NCI-H146 treated with DMSO at 0.1 percent for 48 hours (cell line): ENCODE measurements at regions not wholly inside any gene's neighbourhood (a gene's known extent, or its start where the extent isn't known, plus 50 kb on each side); places are given as distances from the start of the nearest gene placed in this dataset.
"Not testable (repeated sequence)": the region's sequence is repeated elsewhere in the genome, so short reads cannot be mapped to it uniquely, and the experiment has no call there.

Experiments
- DNase-seq: peaks from one replicate; lab custom pipeline; 2025; ENCODE audit not compliant: unreplicated experiment; lab: John Stamatoyannopoulos, UW

- DNase-seq, result no peak
Observed at GRCh38 chr9:28073270-28073669, 500.0 kb upstream of the C9orf72 start.

GRCh38 chr9:28079677-28080076, 506.4 kb upstream of the C9orf72 start:
- DNase-seq, result no peak

- DNase-seq, result no peak
Observed at GRCh38 chr9:28082671-28083070, 509.4 kb upstream of the C9orf72 start.

- DNase-seq, result no peak
Observed at GRCh38 chr9:28086881-28087280, 513.6 kb upstream of the C9orf72 start.

- DNase-seq, result peak; percentile 51
Observed at GRCh38 chr9:28092981-28093936, 520.0 kb upstream of the C9orf72 start.

GRCh38 chr9:28101509-28101908, 528.2 kb upstream of the C9orf72 start:
- DNase-seq, result no peak

GRCh38 chr9:28105001-28105400, 531.7 kb upstream of the C9orf72 start:
- no peak for DNase-seq

- peak; percentile 99 for DNase-seq
Observed at GRCh38 chr9:28120184-28120583, 546.9 kb upstream of the C9orf72 start.

- peak; percentile 72 for DNase-seq
Observed at GRCh38 chr9:28120626-28121025, 547.3 kb upstream of the C9orf72 start.

- DNase-seq, result peak; percentile 27
Observed at GRCh38 chr9:28121366-28121765, 548.1 kb upstream of the C9orf72 start.

GRCh38 chr9:28124917-28125316, 551.6 kb upstream of the C9orf72 start:
- DNase-seq, result no peak

- DNase-seq, result no peak
Observed at GRCh38 chr9:28127101-28127500, 553.8 kb upstream of the C9orf72 start.

- peak; percentile 49 for DNase-seq
Observed at GRCh38 chr9:28134446-28134976, 561.2 kb upstream of the C9orf72 start.

GRCh38 chr9:28135549-28135948, 562.3 kb upstream of the C9orf72 start:
- DNase-seq, result peak; percentile 79

GRCh38 chr9:28136113-28136512, 562.8 kb upstream of the C9orf72 start:
- no peak for DNase-seq

- not testable (repeated sequence) for DNase-seq
Observed at GRCh38 chr9:28147430-28147829, 574.1 kb upstream of the C9orf72 start.

GRCh38 chr9:28147923-28148597, 574.8 kb upstream of the C9orf72 start:
- DNase-seq, result not testable (repeated sequence)

GRCh38 chr9:28149361-28150050, 576.2 kb upstream of the C9orf72 start:
- DNase-seq, result not testable (repeated sequence)

- DNase-seq, result no peak
Observed at GRCh38 chr9:28155067-28155466, 581.8 kb upstream of the C9orf72 start.

- DNase-seq, result no peak
Observed at GRCh38 chr9:28155671-28156070, 582.4 kb upstream of the C9orf72 start.

- no peak for DNase-seq
Observed at GRCh38 chr9:28158451-28158850, 585.2 kb upstream of the C9orf72 start.
